Prostate gland (tissue), 2 donors: ENCODE measurements at regions not wholly inside any gene's neighbourhood (a gene's known extent, or its start where the extent isn't known, plus 50 kb on each side); places are given as distances from the start of the nearest gene placed in this dataset.

ENCODE experiments used
- DNase-seq: peaks from one replicate; pipeline ENCODE4 v3.0.0-alpha.2; 2019; ENCODE audit warnings: low spot score
- H3K27ac ChIP-seq, 2 donors: fragments of 200-600 bp; sonication (generic); 2 replicates each; pipeline ENCODE4 v1.5.1; 2017 to 2019
- H3K27me3 ChIP-seq: fragments of 200-600 bp; sonication (generic); replicated peaks from 2 replicates; pipeline ENCODE4 v1.5.1; 2019; ENCODE audit not compliant: insufficient read depth
- H3K36me3 ChIP-seq, 2 donors: fragments of 200-600 bp; sonication (generic); 1 replicate in 1 of 2; 2 replicates in 1 of 2; pipeline versions ENCODE4 v1.5.1 to v1.8.1; 2017 to 2019
- H3K4me1 ChIP-seq: fragments of 200-600 bp; sonication (generic); replicated peaks from 2 replicates; pipeline ENCODE4 v1.5.1; 2019
- H3K4me3 ChIP-seq, 2 donors: fragments of 200-600 bp; sonication (generic); 2 replicates each; pipeline ENCODE4 v1.5.1; 2017 to 2019
- H3K9me3 ChIP-seq: fragments of 200-600 bp; sonication (generic); 2 replicates; pipeline ENCODE4 v1.5.1; 2017
- POLR2A ChIP-seq: fragments of 450-650 bp; IDR thresholded peaks from one replicate; pipeline ENCODE4 v1.6.1; 2016; ENCODE audit warnings: antibody characterized with exemption, mild to moderate bottlenecking
- POLR2AphosphoS5 ChIP-seq: sonication (generic); formaldehyde crosslinking; IDR thresholded peaks from one replicate; pipeline ENCODE4 v1.6.1; 2017; ENCODE audit warnings: antibody characterized with exemption
- WGBS: methylation state at CpG from one replicate; pipeline ENCODE4 v1.1.5; 2018; 5-methylcytosine and 5-hydroxymethylcytosine counted together
- intact Hi-C: fragments of 100-400 bp; cut with DNase I; formaldehyde crosslinking; loops from one replicate; pipeline ENCODE4 v1.14.2; 2022
- small RNA-seq, 2 donors: library from RNA; depleted of rRNA; stranded (forward); fragments of <200 nt; gene quantifications; one replicate each; pipeline ENCODE3, GENCODE V24; 2016
- TF ChIP-seq, protein P1 (sequence below), 4 experiments: fragments of 200-600 bp in 2 of 4; fragments of 450-650 bp in 2 of 4; sonication (generic) in 2 of 4; IDR thresholded peaks; 1 replicate in 3 of 4; 2 replicates in 1 of 4; pipeline ENCODE4 v1.5.1; 2016 to 2019; ENCODE audit warnings: antibody characterized with exemption in 4 of 4, mild to moderate bottlenecking in 2 of 4, moderate library complexity in 2 of 4

DNA sequence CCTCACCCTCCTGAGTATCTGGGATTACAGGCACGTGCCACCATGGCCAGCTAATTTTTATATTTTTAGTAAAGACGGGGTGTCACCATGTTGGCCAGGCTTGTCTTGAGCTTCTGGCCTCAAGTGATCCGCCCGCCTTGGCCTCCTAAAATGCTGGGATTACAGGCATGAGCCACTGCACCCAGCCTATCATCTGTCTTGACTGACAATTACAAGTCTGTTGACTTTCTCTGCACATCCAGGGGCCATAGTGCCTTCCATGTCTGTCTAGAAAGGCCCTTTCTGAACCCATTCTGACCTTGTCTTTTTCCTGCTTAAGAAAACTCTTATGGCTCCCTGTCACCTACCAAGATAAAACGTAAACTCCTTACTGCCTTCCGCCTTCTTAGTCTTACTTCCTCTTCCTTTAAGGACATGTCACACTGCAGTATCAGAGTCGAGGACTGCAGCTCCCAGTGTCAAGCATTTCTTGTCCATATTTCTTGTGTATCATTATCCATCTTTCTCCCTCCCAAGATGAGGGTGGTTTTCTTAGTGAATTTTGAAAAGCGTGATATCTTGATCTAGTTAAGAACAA lies 49.9 kb upstream of the SHB start:
- no peaks in the 10 kb centered on the region for H3K36me3 ChIP-seq
- no peak overlapping the region for H3K4me3 ChIP-seq
- 91% methylated on average over 8 of the region's 8 CpGs for WGBS

More for the DNA sequence above, 49.9 kb upstream of the SHB start:
- Histone ChIP-seq H3K27ac (no peak overlapping the region), H3K9me3 (no peaks in the 10 kb centered on the region), H3K27me3 (no peaks in the 10 kb centered on the region), H3K4me1 (no peaks in the 10 kb centered on the region)
- DNase-seq = no peak
- no peak for TF ChIP-seq POLR2AphosphoS5
- TF ChIP-seq POLR2A = no peak
- TF ChIP-seq, protein P1, sequence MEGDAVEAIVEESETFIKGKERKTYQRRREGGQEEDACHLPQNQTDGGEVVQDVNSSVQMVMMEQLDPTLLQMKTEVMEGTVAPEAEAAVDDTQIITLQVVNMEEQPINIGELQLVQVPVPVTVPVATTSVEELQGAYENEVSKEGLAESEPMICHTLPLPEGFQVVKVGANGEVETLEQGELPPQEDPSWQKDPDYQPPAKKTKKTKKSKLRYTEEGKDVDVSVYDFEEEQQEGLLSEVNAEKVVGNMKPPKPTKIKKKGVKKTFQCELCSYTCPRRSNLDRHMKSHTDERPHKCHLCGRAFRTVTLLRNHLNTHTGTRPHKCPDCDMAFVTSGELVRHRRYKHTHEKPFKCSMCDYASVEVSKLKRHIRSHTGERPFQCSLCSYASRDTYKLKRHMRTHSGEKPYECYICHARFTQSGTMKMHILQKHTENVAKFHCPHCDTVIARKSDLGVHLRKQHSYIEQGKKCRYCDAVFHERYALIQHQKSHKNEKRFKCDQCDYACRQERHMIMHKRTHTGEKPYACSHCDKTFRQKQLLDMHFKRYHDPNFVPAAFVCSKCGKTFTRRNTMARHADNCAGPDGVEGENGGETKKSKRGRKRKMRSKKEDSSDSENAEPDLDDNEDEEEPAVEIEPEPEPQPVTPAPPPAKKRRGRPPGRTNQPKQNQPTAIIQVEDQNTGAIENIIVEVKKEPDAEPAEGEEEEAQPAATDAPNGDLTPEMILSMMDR (IDR thresholded peaks at IDR 0.05) = no peak
- intact Hi-C loops = no loop called here

Small RNA genes in the stretch of these regions (small RNA-seq; reads per million reads assigned to genes)
- gene RF00096 = 0 reads per million in 2 donors
